Keratinocyte (primary cell): ENCODE measurements at regions not wholly inside any gene's neighbourhood (a gene's known extent, or its start where the extent isn't known, plus 50 kb on each side); places are given as distances from the start of the nearest gene placed in this dataset.

Source experiments
- DNase-seq: peaks from one replicate; pipeline ENCODE4 v3.0.0-alpha.2; 2011; ENCODE audit warnings: low read depth, missing footprints, low spot score
- FAIRE-seq: peaks from 2 replicates; lab custom pipeline; 2011; peaks lifted over from hg19 to GRCh38; lab: Jason Lieb, UNC
- H2AFZ ChIP-seq: 2 replicates; pipeline ENCODE4 v1.6.0; 2012; ENCODE audit warnings: low read length, control low read depth, inconsistent platforms; ENCODE audit not compliant: control insufficient read depth
- H3K27ac ChIP-seq: 2 replicates; pipeline ENCODE4 v1.5.1; 2011; ENCODE audit warnings: low read length; ENCODE audit not compliant: control insufficient read depth, insufficient read depth
- H3K27me3 ChIP-seq: 3 replicates; pipeline ENCODE4 v1.6.0; 2011; ENCODE audit warnings: low read length; ENCODE audit not compliant: control insufficient read depth, insufficient read depth; ENCODE audit errors: extremely low read depth
- H3K36me3 ChIP-seq, 2 experiments: 2 replicates in 1 of 2; 3 replicates in 1 of 2; pipeline ENCODE4 v1.5.1; 2011; ENCODE audit warnings: low read length in 2 of 2, mild to moderate bottlenecking in 1 of 2; ENCODE audit not compliant: control insufficient read depth in 2 of 2, insufficient read depth in 2 of 2; ENCODE audit errors: extremely low read depth in 1 of 2
- H3K4me1 ChIP-seq: 3 replicates; pipeline ENCODE4 v1.5.1; 2011; ENCODE audit warnings: low read length; ENCODE audit not compliant: control insufficient read depth, insufficient read depth; ENCODE audit errors: extremely low read depth
- H3K4me2 ChIP-seq: 3 replicates; pipeline ENCODE4 v1.6.0; 2011; ENCODE audit warnings: low read depth, low read length; ENCODE audit not compliant: control insufficient read depth, insufficient read depth; ENCODE audit errors: extremely low read depth
- H3K4me3 ChIP-seq, 3 experiments: fragments of 200-600 bp in 1 of 3; sonication (generic) in 1 of 3; 2 replicates in 2 of 3; 3 replicates in 1 of 3; pipeline ENCODE4 v1.5.1; 2011 to 2016; ENCODE audit warnings: low read length in 3 of 3, mild to moderate bottlenecking in 3 of 3, control low read depth in 2 of 3, inconsistent platforms in 1 of 3, low read depth in 1 of 3, mixed read lengths in 1 of 3, mixed run types in 1 of 3, moderate library complexity in 1 of 3; ENCODE audit not compliant: control insufficient read depth in 2 of 3, insufficient read depth in 2 of 3; ENCODE audit errors: extremely low read depth in 1 of 3
- H3K79me2 ChIP-seq: 2 replicates; pipeline ENCODE4 v1.6.0; 2012; ENCODE audit warnings: low read length; ENCODE audit not compliant: control insufficient read depth, insufficient read depth
- H3K9ac ChIP-seq: 3 replicates; pipeline ENCODE4 v1.6.0; 2011; ENCODE audit warnings: low read length; ENCODE audit not compliant: control insufficient read depth, insufficient read depth; ENCODE audit errors: extremely low read depth
- H3K9me1 ChIP-seq: 3 replicates; pipeline ENCODE4 v1.6.0; 2011; ENCODE audit warnings: low read length; ENCODE audit not compliant: control insufficient read depth, insufficient read depth; ENCODE audit errors: extremely low read depth
- H3K9me3 ChIP-seq: 2 replicates; pipeline ENCODE4 v1.5.1; 2012; ENCODE audit warnings: low read depth, low read length; ENCODE audit not compliant: control insufficient read depth
- H4K20me1 ChIP-seq: 3 replicates; pipeline ENCODE4 v1.6.0; 2011; ENCODE audit warnings: low read length; ENCODE audit not compliant: control insufficient read depth, insufficient read depth; ENCODE audit errors: extremely low read depth
- CTCF ChIP-seq, 3 experiments: IDR thresholded peaks in 1 of 3; conservative IDR thresholded peaks in 1 of 3; optimal IDR thresholded peaks in 1 of 3; 2 replicates in 2 of 3; 3 replicates in 1 of 3; pipeline versions ENCODE3 to v1.5.1; 2011; ENCODE audit warnings: low read length in 3 of 3, mild to moderate bottlenecking in 3 of 3, moderate library complexity in 2 of 3, control low read depth in 1 of 3, inconsistent platforms in 1 of 3; ENCODE audit not compliant: insufficient read depth in 2 of 3; ENCODE audit errors: extremely low read depth in 1 of 3
- EZH2 ChIP-seq: IDR thresholded peaks from one replicate; pipeline ENCODE4 v1.6.1; 2012; ENCODE audit warnings: inconsistent platforms, mild to moderate bottlenecking, low read length, moderate library complexity
- dilution Hi-C: fragments of 300-500 bp; cut with MboI; formaldehyde crosslinking; loops from one replicate; pipeline ENCODE4 v1.7.0; 2020; ENCODE audit warnings: low sequenced_read_pairs; ENCODE audit not compliant: extremely low pct_ligation_motif_present

GRCh38 chr1:81379430-81379829 lies 421.3 kb upstream of the ADGRL2 start:
- no peak for TF ChIP-seq CTCF (optimal IDR thresholded peaks at IDR 0.05 in 1 of 3, IDR thresholded peaks at IDR 0.05 in 1 of 3, conservative IDR thresholded peaks at IDR 0.05 in 1 of 3; ENCODE audit: extremely low read depth in 1 of 3, insufficient read depth in 2 of 3, low read length in 3 of 3)
- TF ChIP-seq EZH2 = no peak
- Histone ChIP-seq H3K36me3 (no peaks in the 10 kb centered on the region), H3K9me3 (no peaks in the 10 kb centered on the region), H3K27me3 (no peaks in the 10 kb centered on the region), H4K20me1 (no peaks in the 10 kb centered on the region), H3K4me2 (no peak overlapping the region), H3K9ac (no peak overlapping the region), H3K79me2 (no peaks in the 10 kb centered on the region), H3K27ac (no peak overlapping the region), H3K4me3 (no peak overlapping the region), H3K4me1 (no peaks in the 10 kb centered on the region), H2AFZ (no peak overlapping the region), H3K9me1 (no peaks in the 10 kb centered on the region)
- FAIRE-seq = no peak
- DNase-seq = no peak
- dilution Hi-C loops = no loop called here

- Histone ChIP-seq H3K9me3 (no peaks in the 10 kb centered on the region), H3K4me3 (no peak overlapping the region), H2AFZ (no peak overlapping the region), H3K27ac (no peak overlapping the region), H4K20me1 (no peaks in the 10 kb centered on the region), H3K9me1 (no peaks in the 10 kb centered on the region), H3K79me2 (no peaks in the 10 kb centered on the region), H3K27me3 (no peaks in the 10 kb centered on the region), H3K4me2 (no peak overlapping the region), H3K36me3 (no peaks in the 10 kb centered on the region), H3K9ac (no peak overlapping the region), H3K4me1 (no peaks in the 10 kb centered on the region)
- TF ChIP-seq EZH2 (no peak), CTCF (optimal IDR thresholded peaks at IDR 0.05 in 1 of 3, IDR thresholded peaks at IDR 0.05 in 1 of 3, conservative IDR thresholded peaks at IDR 0.05 in 1 of 3; ENCODE audit: extremely low read depth in 1 of 3, insufficient read depth in 2 of 3, low read length in 3 of 3) (peak in 1 of 3 experiments; percentile 3)
- DNase-seq (no peak), FAIRE-seq (no peak)
- dilution Hi-C loops = no loop called here
Observed at GRCh38 chr1:81377406-81377805, 423.3 kb upstream of the ADGRL2 start.
